ENCODE measurements at regions not wholly inside any gene's neighbourhood (a gene's known extent, or its start where the extent isn't known, plus 50 kb on each side); places are given as distances from the start of the nearest gene placed in this dataset.
"Not testable (repeated sequence)": the region's sequence is repeated elsewhere in the genome, so short reads cannot be mapped to it uniquely, and the experiment has no call there.

GRCh38 chrY:16379458-16379857, 1500.6 kb downstream of the CDY2B start:
- not testable (repeated sequence) for TF ChIP-seq CTCF, POLR2A (IDR thresholded peaks at IDR 0.05)

Measured in right lobe of liver (tissue), 4 donors.